ENCODE measurements at regions not wholly inside any gene's neighbourhood (a gene's known extent, or its start where the extent isn't known, plus 50 kb on each side); places are given as distances from the start of the nearest gene placed in this dataset.

- no peak for TF ChIP-seq CTCF (IDR thresholded peaks at IDR 0.05)
- TF ChIP-seq POLR2AphosphoS5 (IDR thresholded peaks at IDR 0.05), result no peak
Measured at GRCh38 chr2:237025090-237025865, 60.4 kb upstream of the COPS8 start.
